H1 (cell line): ENCODE measurements at regions not wholly inside any gene's neighbourhood (a gene's known extent, or its start where the extent isn't known, plus 50 kb on each side); places are given as distances from the start of the nearest gene placed in this dataset.

Source experiments
- CTCF ChIA-PET: fragments of 300-600 bp; sonication (Branson Sonifier 250); formaldehyde crosslinking; loops from one replicate; lab custom pipeline; 2021; ENCODE audit not compliant: partially characterized antibody; lab: Charles Lee
- POLR2A ChIA-PET: fragments of 300-600 bp; sonication (Branson Sonifier 250); formaldehyde crosslinking; loops from one replicate; lab custom pipeline; 2021; ENCODE audit warnings: inconsistent platforms; ENCODE audit not compliant: partially characterized antibody; lab: Charles Lee
- DNase-seq, 2 experiments: peaks; one replicate each; pipeline versions ENCODE4 v3.0.0 to v3.0.0-alpha.2; 2010 to 2022; ENCODE audit warnings: low spot score in 2 of 2, low read depth in 1 of 2, mixed read lengths in 1 of 2
- FAIRE-seq: peaks from 2 replicates; lab custom pipeline; 2011; peaks lifted over from hg19 to GRCh38; lab: Jason Lieb, UNC
- H2AFZ ChIP-seq: 2 replicates; pipeline ENCODE4 v1.8.1; 2012; ENCODE audit warnings: low read length, inconsistent platforms
- H2AK5ac ChIP-seq: 2 replicates; pipeline ENCODE4 v1.6.1; 2013; ENCODE audit warnings: low read depth, low read length
- H2BK120ac ChIP-seq: replicated peaks from 2 replicates; pipeline ENCODE3; 2013; ENCODE audit warnings: low read depth, low read length, inconsistent platforms
- H2BK12ac ChIP-seq: 2 replicates; pipeline ENCODE4 v1.6.1; 2013; ENCODE audit warnings: low read depth, low read length
- H2BK15ac ChIP-seq: 2 replicates; pipeline ENCODE4 v1.6.1; 2013; ENCODE audit warnings: low read length
- H2BK20ac ChIP-seq: 2 replicates; pipeline ENCODE4 v1.6.1; 2013; ENCODE audit warnings: low read length
- H2BK5ac ChIP-seq: 2 replicates; pipeline ENCODE4 v1.6.1; 2013; ENCODE audit warnings: low read depth, low read length
- H3K14ac ChIP-seq: 2 replicates; pipeline ENCODE4 v1.6.1; 2013; ENCODE audit warnings: inconsistent platforms; ENCODE audit not compliant: insufficient read length
- H3K18ac ChIP-seq: 2 replicates; pipeline ENCODE4 v1.6.1; 2013; ENCODE audit warnings: low read length; ENCODE audit errors: extremely low read depth
- H3K23ac ChIP-seq: 2 replicates; pipeline ENCODE4 v1.6.1; 2013; ENCODE audit warnings: inconsistent platforms; ENCODE audit not compliant: insufficient read length
- H3K23me2 ChIP-seq: 2 replicates; pipeline ENCODE4 v1.6.1; 2013; ENCODE audit warnings: low read depth, low read length
- H3K27ac ChIP-seq: 2 replicates; pipeline ENCODE4 v1.6.1; 2011; ENCODE audit warnings: low read depth, low read length, inconsistent platforms
- H3K27me3 ChIP-seq, 4 experiments: replicated peaks in 1 of 4; 1 replicate in 1 of 4; 2 replicates in 3 of 4; pipeline versions ENCODE4 v1.6.1 to v1.8.1; 2011 to 2013; ENCODE audit warnings: low read length in 3 of 4, mild to moderate bottlenecking in 3 of 4, inconsistent platforms in 2 of 4, mixed read lengths in 2 of 4, moderate library complexity in 1 of 4; ENCODE audit not compliant: control insufficient read depth in 3 of 4, insufficient read depth in 3 of 4; ENCODE audit errors: extremely low read depth in 1 of 4
- H3K36me3 ChIP-seq, 4 experiments: 2 replicates each; pipeline versions ENCODE4 v1.6.1 to v1.8.1; 2011 to 2013; ENCODE audit warnings: mild to moderate bottlenecking in 4 of 4, low read length in 3 of 4, moderate library complexity in 2 of 4, control low read depth in 1 of 4, inconsistent platforms in 1 of 4; ENCODE audit not compliant: insufficient read depth in 4 of 4, control insufficient read depth in 2 of 4
- H3K4ac ChIP-seq: replicated peaks from 2 replicates; pipeline ENCODE3; 2013; ENCODE audit warnings: low read length, low read depth, mixed read lengths, inconsistent platforms; ENCODE audit not compliant: insufficient read length
- H3K4me1 ChIP-seq, 4 experiments: replicated peaks in 1 of 4; 1 replicate in 1 of 4; 2 replicates in 3 of 4; pipeline versions ENCODE4 v1.6.1 to v1.8.1; 2011 to 2013; ENCODE audit warnings: low read length in 3 of 4, inconsistent platforms in 2 of 4, mixed read lengths in 1 of 4; ENCODE audit not compliant: insufficient read depth in 4 of 4, control insufficient read depth in 3 of 4
- H3K4me2 ChIP-seq, 2 experiments: 2 replicates each; pipeline versions ENCODE4 v1.6.1 to v1.8.1; 2011 to 2013; ENCODE audit warnings: low read depth in 2 of 2, low read length in 2 of 2, control low read depth in 1 of 2, inconsistent platforms in 1 of 2, mild to moderate bottlenecking in 1 of 2; ENCODE audit not compliant: insufficient read depth in 1 of 2
- H3K4me3 ChIP-seq, 4 experiments: fragments of 200-600, 300-600 bp in 1 of 4; sonication (generic), shearing (Covaris generic), sonication (Bioruptor Twin) in 1 of 4; 2 replicates each; pipeline versions ENCODE4 v1.5.1 to v1.8.1; 2011 to 2016; ENCODE audit warnings: low read length in 4 of 4, low read depth in 3 of 4, control low read depth in 2 of 4, inconsistent platforms in 2 of 4, mild to moderate bottlenecking in 2 of 4, mixed read lengths in 1 of 4, moderate library complexity in 1 of 4; ENCODE audit not compliant: insufficient read depth in 2 of 4; ENCODE audit errors: extremely low read depth in 1 of 4
- H3K56ac ChIP-seq: replicated peaks from 2 replicates; pipeline ENCODE3; 2013; ENCODE audit warnings: low read depth, mild to moderate bottlenecking, mixed read lengths, low read length, inconsistent platforms; ENCODE audit not compliant: insufficient read length
- H3K79me1 ChIP-seq: 2 replicates; pipeline ENCODE4 v1.6.1; 2013; ENCODE audit warnings: low read depth, low read length, control low read depth
- H3K79me2 ChIP-seq, 2 experiments: 2 replicates each; pipeline versions ENCODE4 v1.6.1 to v1.8.1; 2012 to 2013; ENCODE audit warnings: low read length in 2 of 2, mild to moderate bottlenecking in 2 of 2, inconsistent platforms in 1 of 2; ENCODE audit not compliant: insufficient read depth in 2 of 2, control insufficient read depth in 1 of 2
- H3K9ac ChIP-seq, 4 experiments: replicated peaks in 1 of 4; 1 replicate in 1 of 4; 2 replicates in 3 of 4; pipeline versions ENCODE4 v1.6.1 to v1.8.1; 2011 to 2013; ENCODE audit warnings: low read depth in 3 of 4, low read length in 3 of 4, control low read depth in 2 of 4, mild to moderate bottlenecking in 2 of 4, moderate library complexity in 2 of 4, inconsistent platforms in 1 of 4; ENCODE audit errors: extremely low read depth in 1 of 4
- H3K9me3 ChIP-seq, 2 experiments: 2 replicates each; pipeline versions ENCODE4 v1.6.1 to v1.8.1; 2012 to 2013; ENCODE audit warnings: mild to moderate bottlenecking in 2 of 2, moderate library complexity in 2 of 2, control low read depth in 1 of 2, inconsistent platforms in 1 of 2, low read depth in 1 of 2, low read length in 1 of 2, mixed read lengths in 1 of 2; ENCODE audit not compliant: insufficient read depth in 2 of 2
- H4K20me1 ChIP-seq, 2 experiments: replicated peaks in 1 of 2; 2 replicates each; pipeline versions ENCODE3 to v1.8.1; 2011 to 2013; ENCODE audit warnings: inconsistent platforms in 2 of 2, low read length in 2 of 2, mild to moderate bottlenecking in 1 of 2; ENCODE audit not compliant: insufficient read depth in 2 of 2, control insufficient read depth in 1 of 2
- H4K5ac ChIP-seq: 2 replicates; pipeline ENCODE4 v1.6.1; 2013; ENCODE audit warnings: low read length, low read depth, mixed read lengths, inconsistent platforms; ENCODE audit not compliant: insufficient read length
- H4K8ac ChIP-seq: 2 replicates; pipeline ENCODE4 v1.8.0; 2013; ENCODE audit warnings: mild to moderate bottlenecking, moderate library complexity, low read length, inconsistent platforms; ENCODE audit not compliant: insufficient read depth; ENCODE audit errors: extremely low read depth
- H4K91ac ChIP-seq: replicated peaks from 2 replicates; pipeline ENCODE3; 2013; ENCODE audit warnings: low read length, mixed read lengths, inconsistent platforms; ENCODE audit not compliant: insufficient read length
- RBBP5 ChIP-seq: IDR thresholded peaks from 2 replicates; pipeline ENCODE4 v1.7.1; 2012; ENCODE audit warnings: low read depth, mild to moderate bottlenecking, inconsistent platforms, low read length, moderate library complexity, borderline replicate concordance
- SP2 ChIP-seq: IDR thresholded peaks from 2 replicates; pipeline ENCODE4 v1.6.1; 2012; ENCODE audit warnings: mild to moderate bottlenecking, low read length, inconsistent platforms
- TEAD4 ChIP-seq: IDR thresholded peaks from 2 replicates; pipeline ENCODE4 v1.6.1; 2012; ENCODE audit warnings: low read depth, low read length, inconsistent platforms, mixed read lengths
- WGBS, 2 experiments: shearing (Covaris generic) in 1 of 2; methylation state at CpG; one replicate each; pipeline versions ENCODE4 v1.1.6 to v1.1.7; 2013 to 2015; ENCODE audit warnings: low lambda C conversion rate in 2 of 2, mixed read lengths in 2 of 2, inconsistent platforms in 1 of 2, low coverage in 1 of 2, missing lambda C conversion rate in 1 of 2; ENCODE audit not compliant: insufficient replicate concordance in 2 of 2, insufficient coverage in 1 of 2, insufficient read length in 1 of 2; ENCODE audit errors: extremely low coverage in 1 of 2, missing lambda C conversion rate in 1 of 2; 5-methylcytosine and 5-hydroxymethylcytosine counted together

DNA sequence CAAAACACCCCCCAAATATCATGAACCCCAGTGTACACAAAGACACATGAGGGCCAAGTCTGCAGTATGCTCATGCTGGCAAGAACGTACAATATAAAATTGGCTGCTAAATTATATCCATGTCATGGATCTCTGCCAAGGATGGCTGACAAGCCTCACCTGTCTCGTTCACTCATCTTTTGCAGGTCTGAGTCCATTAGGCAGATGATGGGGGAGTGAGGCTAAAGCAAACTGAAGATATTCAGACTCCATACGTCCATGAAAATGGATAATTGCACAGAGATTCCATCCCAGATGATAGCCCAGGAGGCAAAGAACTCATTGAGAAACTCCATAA, 122.3 kb upstream of the PTPRG start:
- Histone ChIP-seq H2BK5ac (no peak overlapping the region), H3K23me2 (no peaks in the 10 kb centered on the region; the same call in 1 of the 2 replicates), H4K20me1 (no peaks in the 10 kb centered on the region), H3K56ac (no peak overlapping the region), H2AFZ (no peak overlapping the region), H3K4me3 (no peak overlapping the region), H3K18ac (no peak overlapping the region), H3K4me1 (no peaks in the 10 kb centered on the region), H2BK12ac (no peak overlapping the region), H3K79me1 (no peaks in the 10 kb centered on the region), H3K27ac (no peak overlapping the region), H3K4ac (no peak overlapping the region), H2BK15ac (no peak overlapping the region), H3K27me3 (no peaks in the 10 kb centered on the region), H3K36me3 (no peaks in the 10 kb centered on the region), H4K8ac (no peak overlapping the region), H2BK120ac (no peak overlapping the region), H3K9me3 (peaks cover 0 to 15% of the 10 kb centered on the region in 2 experiments; a peak in 2 of 4 replicates), H3K23ac (no peak overlapping the region), H3K9ac (no peak overlapping the region), H3K4me2 (no peak overlapping the region), H2BK20ac (no peak overlapping the region), H2AK5ac (no peak overlapping the region), H3K79me2 (no peaks in the 10 kb centered on the region), H4K5ac (no peak overlapping the region), H3K14ac (no peak overlapping the region), H4K91ac (no peak overlapping the region)
- FAIRE-seq, result no peak
- no peak for DNase-seq
- CTCF ChIA-PET, result interaction anchor here (1.3 kb wide), 1 partner anchor 9 kb away, joined by 3 read pairs; no protein-coding TSS in a partner anchor
- POLR2A ChIA-PET, result no interaction called here
- 92% methylated on average over 3 of the region's 3 CpGs; no CpG with 5 or more reads in 1 of the 2 experiments for WGBS, 2 experiments
- TF ChIP-seq RBBP5, result no peak
- TF ChIP-seq SP2, result no peak
- no peak for TF ChIP-seq TEAD4
